ENCODE measurements at regions not wholly inside any gene's neighbourhood (a gene's known extent, or its start where the extent isn't known, plus 50 kb on each side); places are given as distances from the start of the nearest gene placed in this dataset.

DNA sequence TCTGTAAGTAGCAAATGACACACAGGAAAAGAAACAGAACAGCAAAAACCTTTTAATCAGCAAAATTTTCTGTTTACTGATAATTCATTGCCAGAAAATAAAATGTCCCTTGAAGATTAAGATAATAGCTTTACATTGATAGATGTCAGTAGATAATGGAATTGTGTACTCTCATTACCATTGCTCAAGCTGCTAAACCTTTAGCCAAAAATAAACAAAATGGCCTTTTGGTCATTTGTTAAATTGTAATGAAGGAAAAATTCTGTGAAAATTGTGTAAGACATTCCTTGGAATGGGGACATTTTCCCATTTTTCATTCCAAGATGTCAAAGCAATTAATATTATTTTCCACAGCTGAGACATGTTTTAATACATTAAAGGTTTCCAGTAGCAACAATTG, 189.8 kb downstream of the PLOD2 start:
- TF ChIP-seq, protein P1, sequence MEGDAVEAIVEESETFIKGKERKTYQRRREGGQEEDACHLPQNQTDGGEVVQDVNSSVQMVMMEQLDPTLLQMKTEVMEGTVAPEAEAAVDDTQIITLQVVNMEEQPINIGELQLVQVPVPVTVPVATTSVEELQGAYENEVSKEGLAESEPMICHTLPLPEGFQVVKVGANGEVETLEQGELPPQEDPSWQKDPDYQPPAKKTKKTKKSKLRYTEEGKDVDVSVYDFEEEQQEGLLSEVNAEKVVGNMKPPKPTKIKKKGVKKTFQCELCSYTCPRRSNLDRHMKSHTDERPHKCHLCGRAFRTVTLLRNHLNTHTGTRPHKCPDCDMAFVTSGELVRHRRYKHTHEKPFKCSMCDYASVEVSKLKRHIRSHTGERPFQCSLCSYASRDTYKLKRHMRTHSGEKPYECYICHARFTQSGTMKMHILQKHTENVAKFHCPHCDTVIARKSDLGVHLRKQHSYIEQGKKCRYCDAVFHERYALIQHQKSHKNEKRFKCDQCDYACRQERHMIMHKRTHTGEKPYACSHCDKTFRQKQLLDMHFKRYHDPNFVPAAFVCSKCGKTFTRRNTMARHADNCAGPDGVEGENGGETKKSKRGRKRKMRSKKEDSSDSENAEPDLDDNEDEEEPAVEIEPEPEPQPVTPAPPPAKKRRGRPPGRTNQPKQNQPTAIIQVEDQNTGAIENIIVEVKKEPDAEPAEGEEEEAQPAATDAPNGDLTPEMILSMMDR (IDR thresholded peaks at IDR 0.05) = no peak

DNA sequence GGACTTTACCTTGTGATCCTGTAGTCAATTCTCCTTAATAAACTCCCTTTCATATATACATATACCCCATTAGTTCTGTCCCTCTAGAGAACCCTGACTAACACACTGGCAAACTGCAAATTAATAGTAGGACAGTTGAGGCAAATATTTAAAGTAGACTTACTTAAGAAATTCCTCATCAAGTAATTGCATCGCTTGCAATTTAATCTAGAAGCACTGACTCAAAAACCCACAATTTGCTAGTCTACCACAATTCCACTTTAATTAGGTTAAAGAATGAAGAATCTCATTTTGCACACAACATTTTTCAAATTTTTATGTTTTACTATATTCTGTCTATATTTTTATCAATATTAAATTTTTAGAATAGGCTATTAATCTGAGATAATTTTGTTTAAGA, 188.1 kb downstream of the PLOD2 start:
- WGBS (ENCODE audit: insufficient coverage) = no CpG with 5 or more reads among the region's 1 CpG
- no peak for DNase-seq
- no peaks in the 10 kb centered on the region for H3K9me3 ChIP-seq (replicated peaks in 1 of 2; ENCODE audit: control insufficient read depth in 1 of 2, insufficient read depth in 1 of 2, low read length in 2 of 2)
- H2AFZ ChIP-seq (ENCODE audit: insufficient read depth, low read depth, low read length, poor library complexity, severe bottlenecking) = no peak overlapping the region
- Mint-ChIP-seq H3K4me3 (no peak overlapping the region), H3K9me3 (no peaks in the 10 kb centered on the region), H3K27ac (no peak overlapping the region), H3K4me1 (no peaks in the 10 kb centered on the region), H3K36me3 (no peaks in the 10 kb centered on the region), H3K27me3 (ENCODE audit: low read depth in 3 of 3) (peaks cover 0 to 2% (median 0%) of the 10 kb centered on the region in 3 donors)
- no peak overlapping the region for H3K9ac ChIP-seq (ENCODE audit: insufficient read depth, low read length, poor library complexity, severe bottlenecking)
- no peak overlapping the region for H3K4me2 ChIP-seq (replicated peaks; ENCODE audit: extremely low read depth, low read length, poor library complexity, severe bottlenecking)
- H3K27ac ChIP-seq (ENCODE audit: low read depth in 1 of 2, low read length in 2 of 2) = no peak overlapping the region
- no peaks in the 10 kb centered on the region for H4K20me1 ChIP-seq (ENCODE audit: insufficient read depth, low read length)
- intact Hi-C loops (cut with micrococcal nuclease) = no loop called here
- H3K36me3 ChIP-seq (replicated peaks in 1 of 2; ENCODE audit: control insufficient read depth in 1 of 2, insufficient read depth in 2 of 2, low read length in 2 of 2) = no peaks in the 10 kb centered on the region
- H3K4me3 ChIP-seq (replicated peaks in 1 of 3; ENCODE audit: low read depth in 2 of 3, low read length in 3 of 3) = no peak overlapping the region
- TF ChIP-seq, protein P1 (IDR thresholded peaks at IDR 0.05) = no peak
- no peaks in the 10 kb centered on the region for H3K79me2 ChIP-seq (ENCODE audit: insufficient read depth, low read length)
- H3K4me1 ChIP-seq (ENCODE audit: control insufficient read depth in 1 of 2, insufficient read depth in 2 of 2, low read length in 2 of 2) = no peaks in the 10 kb centered on the region
- H3K27me3 ChIP-seq (ENCODE audit: control insufficient read depth in 2 of 2, insufficient read depth in 2 of 2, low read length in 2 of 2) = no peaks in the 10 kb centered on the region

More for the DNA sequence above, 189.8 kb downstream of the PLOD2 start:
- Mint-ChIP-seq H3K27ac (no peak overlapping the region), H3K27me3 (ENCODE audit: low read depth in 3 of 3) (peaks cover 0 to 2% (median 0%) of the 10 kb centered on the region in 3 donors), H3K4me1 (no peaks in the 10 kb centered on the region), H3K4me3 (no peak overlapping the region), H3K9me3 (no peaks in the 10 kb centered on the region), H3K36me3 (no peaks in the 10 kb centered on the region)
- no peak for DNase-seq
- Histone ChIP-seq H3K79me2 (ENCODE audit: insufficient read depth, low read length) (no peaks in the 10 kb centered on the region), H3K9me3 (replicated peaks in 1 of 2; ENCODE audit: control insufficient read depth in 1 of 2, insufficient read depth in 1 of 2, low read length in 2 of 2) (no peaks in the 10 kb centered on the region), H3K27me3 (ENCODE audit: control insufficient read depth in 2 of 2, insufficient read depth in 2 of 2, low read length in 2 of 2) (no peaks in the 10 kb centered on the region), H4K20me1 (ENCODE audit: insufficient read depth, low read length) (no peaks in the 10 kb centered on the region), H3K27ac (ENCODE audit: low read depth in 1 of 2, low read length in 2 of 2) (no peak overlapping the region), H2AFZ (ENCODE audit: insufficient read depth, low read depth, low read length, poor library complexity, severe bottlenecking) (no peak overlapping the region), H3K4me2 (replicated peaks; ENCODE audit: extremely low read depth, low read length, poor library complexity, severe bottlenecking) (no peak overlapping the region), H3K4me3 (replicated peaks in 1 of 3; ENCODE audit: low read depth in 2 of 3, low read length in 3 of 3) (no peak overlapping the region), H3K36me3 (replicated peaks in 1 of 2; ENCODE audit: control insufficient read depth in 1 of 2, insufficient read depth in 2 of 2, low read length in 2 of 2) (no peaks in the 10 kb centered on the region), H3K4me1 (ENCODE audit: control insufficient read depth in 1 of 2, insufficient read depth in 2 of 2, low read length in 2 of 2) (no peaks in the 10 kb centered on the region), H3K9ac (ENCODE audit: insufficient read depth, low read length, poor library complexity, severe bottlenecking) (no peak overlapping the region)
- intact Hi-C loops (cut with micrococcal nuclease) = no loop called here

All from CD14-positive monocyte (primary cell).